ENCODE measurements at regions not wholly inside any gene's neighbourhood (a gene's known extent, or its start where the extent isn't known, plus 50 kb on each side); places are given as distances from the start of the nearest gene placed in this dataset.

GRCh38 chr2:225254363-225254762, 145.1 kb upstream of the NYAP2 start:
- DNase-seq: no peak
- Histone ChIP-seq H3K4me3 (no peak overlapping the region), H3K36me3 (no peaks in the 10 kb centered on the region), H3K27ac (no peak overlapping the region), H3K9me3 (no peaks in the 10 kb centered on the region), H3K4me1 (ENCODE audit: insufficient read depth) (no peaks in the 10 kb centered on the region), H3K27me3 (no peaks in the 10 kb centered on the region)
- TF ChIP-seq POLR2A (IDR thresholded peaks at IDR 0.05) (no peak), CTCF (IDR thresholded peaks at IDR 0.05) (no peak), EP300 (IDR thresholded peaks at IDR 0.05) (no peak)
- intact Hi-C loops (cut with DNase I): no loop called here
- WGBS, 3 donors: 58 to 70% (median 62%) methylated on average over 3 of the region's 3 CpGs

- Histone ChIP-seq H3K9me3 (no peaks in the 10 kb centered on the region), H3K36me3 (no peaks in the 10 kb centered on the region), H3K4me3 (no peak overlapping the region), H3K27me3 (no peaks in the 10 kb centered on the region), H3K4me1 (ENCODE audit: insufficient read depth) (no peaks in the 10 kb centered on the region), H3K27ac (no peak overlapping the region)
- TF ChIP-seq EP300 (IDR thresholded peaks at IDR 0.05): no peak
- TF ChIP-seq POLR2A (IDR thresholded peaks at IDR 0.05): no peak
- no peak for TF ChIP-seq CTCF (IDR thresholded peaks at IDR 0.05)
- intact Hi-C loops (cut with DNase I): no loop called here
- no peak for DNase-seq
- WGBS, 3 donors: 40 to 43% (median 41%) methylated on average over 4 of the region's 4 CpGs
Measured at GRCh38 chr2:225244933-225245332, 154.6 kb upstream of the NYAP2 start.

GRCh38 chr2:225236769-225237323, 162.7 kb upstream of the NYAP2 start:
- H3K4me3 ChIP-seq: no peak overlapping the region
- TF ChIP-seq POLR2A (IDR thresholded peaks at IDR 0.05) (no peak), CTCF (IDR thresholded peaks at IDR 0.05) (no peak), EP300 (IDR thresholded peaks at IDR 0.05) (no peak)
- WGBS, 3 donors: 72 to 80% (median 73%) methylated on average over 4 of the region's 4 CpGs
- no peak for DNase-seq
- H3K36me3 ChIP-seq: no peaks in the 10 kb centered on the region
- intact Hi-C loops (cut with DNase I): no loop called here
- no peak overlapping the region for H3K27ac ChIP-seq
- H3K27me3 ChIP-seq: no peaks in the 10 kb centered on the region
- H3K4me1 ChIP-seq (ENCODE audit: insufficient read depth): no peaks in the 10 kb centered on the region
- no peaks in the 10 kb centered on the region for H3K9me3 ChIP-seq

DNA sequence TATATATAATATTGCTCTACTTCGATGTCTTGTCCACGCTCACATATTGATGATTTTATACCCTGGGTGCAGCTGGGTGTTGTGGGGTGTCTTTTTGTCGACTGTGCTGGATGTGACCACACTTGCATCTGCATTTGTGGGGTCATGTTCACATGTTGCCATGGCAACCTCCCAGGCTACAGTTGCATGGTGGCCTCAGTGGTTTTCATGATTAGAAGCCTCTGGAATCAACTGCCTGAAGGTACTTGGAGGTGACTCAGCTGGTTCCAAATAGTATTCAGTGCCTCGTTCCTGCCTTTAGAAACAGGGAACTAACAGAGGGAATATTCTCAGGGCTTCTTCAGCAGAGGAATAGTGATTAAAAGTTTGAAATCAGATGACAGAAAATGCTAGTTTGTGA, 166.3 kb upstream of the NYAP2 start:
- no peak overlapping the region for H3K4me3 ChIP-seq
- WGBS, 3 donors: 85 to 88% (median 85%) methylated on average over 4 of the region's 4 CpGs

More for the DNA sequence above, 166.3 kb upstream of the NYAP2 start:
- Histone ChIP-seq H3K9me3 (no peaks in the 10 kb centered on the region), H3K4me1 (ENCODE audit: insufficient read depth) (no peaks in the 10 kb centered on the region), H3K36me3 (no peaks in the 10 kb centered on the region), H3K27me3 (no peaks in the 10 kb centered on the region), H3K27ac (no peak overlapping the region)
- intact Hi-C loops (cut with DNase I): no loop called here
- TF ChIP-seq EP300 (IDR thresholded peaks at IDR 0.05) (no peak), CTCF (IDR thresholded peaks at IDR 0.05) (no peak), POLR2A (IDR thresholded peaks at IDR 0.05) (no peak)
- no peak for DNase-seq

All from ovary (tissue), 7 donors.